GM23248 (cell line): ENCODE measurements at regions not wholly inside any gene's neighbourhood (a gene's known extent, or its start where the extent isn't known, plus 50 kb on each side); places are given as distances from the start of the nearest gene placed in this dataset.
A peak's percentile ranks its signal among the peaks of the same experiment; 100 is the strongest.

Source experiments
- DNase-seq: peaks from one replicate; pipeline ENCODE4 v3.0.0-alpha.2; 2015
- H2AFZ ChIP-seq: fragments of 200-600 bp; sonication (generic); 2 replicates; pipeline ENCODE4 v1.6.1; 2016; ENCODE audit warnings: antibody characterized with exemption
- H3F3A ChIP-seq: fragments of 200-600 bp; sonication (generic); 2 replicates; pipeline ENCODE4 v1.6.1; 2016; ENCODE audit warnings: mild to moderate bottlenecking, antibody characterized with exemption, mixed run types; ENCODE audit not compliant: insufficient read depth
- H3K27ac ChIP-seq: fragments of 200-600 bp; sonication (generic); 2 replicates; pipeline ENCODE4 v1.5.1; 2016; ENCODE audit warnings: mild to moderate bottlenecking
- H3K27me3 ChIP-seq: fragments of 200-600 bp; sonication (generic); replicated peaks from 2 replicates; pipeline ENCODE4 v1.6.1; 2016; ENCODE audit warnings: mild to moderate bottlenecking; ENCODE audit not compliant: insufficient read depth
- H3K36me3 ChIP-seq: fragments of 200-600 bp; sonication (generic); 2 replicates; pipeline ENCODE4 v1.6.1; 2016; ENCODE audit warnings: low read depth, mild to moderate bottlenecking
- H3K4me1 ChIP-seq: fragments of 200-600 bp; sonication (generic); 2 replicates; pipeline ENCODE4 v1.6.1; 2016; ENCODE audit warnings: mild to moderate bottlenecking; ENCODE audit not compliant: insufficient read depth
- H3K4me2 ChIP-seq: fragments of 200-600 bp; sonication (generic); one replicate; pipeline ENCODE4 v1.6.1; 2016; ENCODE audit warnings: mild to moderate bottlenecking; ENCODE audit not compliant: unreplicated experiment
- H3K4me3 ChIP-seq: fragments of 200-600 bp; sonication (generic); 2 replicates; pipeline ENCODE4 v1.5.1; 2016; ENCODE audit warnings: mild to moderate bottlenecking
- H3K79me2 ChIP-seq: fragments of 200-600 bp; sonication (generic); 2 replicates; pipeline ENCODE4 v1.6.1; 2016; ENCODE audit warnings: mild to moderate bottlenecking; ENCODE audit not compliant: insufficient read depth
- H3K9ac ChIP-seq: fragments of 200-600 bp; sonication (generic); 2 replicates; pipeline ENCODE4 v1.6.1; 2016; ENCODE audit warnings: mild to moderate bottlenecking
- H3K9me2 ChIP-seq: fragments of 200-600 bp; sonication (generic); 2 replicates; pipeline ENCODE4 v1.6.1; 2016; ENCODE audit warnings: mixed run types, mild to moderate bottlenecking, moderate library complexity; ENCODE audit not compliant: insufficient read depth
- H3K9me3 ChIP-seq: fragments of 200-600 bp; sonication (generic); one replicate; pipeline ENCODE4 v1.6.1; 2017; ENCODE audit warnings: low read depth
- H4K20me1 ChIP-seq: fragments of 200-600 bp; sonication (generic); 2 replicates; pipeline ENCODE4 v1.6.0; 2016; ENCODE audit not compliant: insufficient read depth
- EZH2 ChIP-seq: fragments of 200-600 bp; sonication (generic); IDR thresholded peaks from 2 replicates; pipeline ENCODE4 v1.6.1; 2018; ENCODE audit warnings: antibody characterized with exemption, mild to moderate bottlenecking; ENCODE audit not compliant: insufficient read depth, poor library complexity, severe bottlenecking
- EZH2phosphoT487 ChIP-seq: fragments of 200-600 bp; sonication (generic); IDR thresholded peaks from 2 replicates; pipeline ENCODE4 v1.6.1; 2018; ENCODE audit warnings: antibody characterized with exemption, moderate library complexity, mild to moderate bottlenecking, low read depth; ENCODE audit not compliant: insufficient read depth
- WGBS, 2 experiments: methylation state at CpG; one replicate each; pipeline ENCODE4 v1.1.6; 2015 to 2017; ENCODE audit warnings: low lambda C conversion rate in 2 of 2, low coverage in 1 of 2; ENCODE audit errors: missing lambda C conversion rate in 2 of 2; 5-methylcytosine and 5-hydroxymethylcytosine counted together
- in situ Hi-C: fragments of 300-500 bp; cut with MboI; formaldehyde crosslinking; loops from 2 replicates; pipeline ENCODE4 v1.15.0; 2020

- 34 to 38% methylated on average over 11 of the region's 11 CpGs for WGBS, 2 experiments
- no peak overlapping the region for H3K27ac ChIP-seq
- no peak overlapping the region for H3K4me3 ChIP-seq
- H3K4me2 ChIP-seq = no peak overlapping the region
- H3F3A ChIP-seq = no peaks in the 10 kb centered on the region
- H3K79me2 ChIP-seq = no peaks in the 10 kb centered on the region
- no peak for TF ChIP-seq EZH2
- no peak for TF ChIP-seq EZH2phosphoT487
- H3K27me3 ChIP-seq = no peaks in the 10 kb centered on the region
- H3K9me3 ChIP-seq = no peaks in the 10 kb centered on the region
- DNase-seq = peak; percentile 11
- no peaks in the 10 kb centered on the region for H3K9me2 ChIP-seq
- in situ Hi-C loops = no loop called here
- no peaks in the 10 kb centered on the region for H3K36me3 ChIP-seq
- H3K4me1 ChIP-seq = no peaks in the 10 kb centered on the region
- H2AFZ ChIP-seq = no peak overlapping the region
- H4K20me1 ChIP-seq = no peaks in the 10 kb centered on the region
- H3K9ac ChIP-seq = no peak overlapping the region
Measured at GRCh38 chrX:1727531-1728027, 112.7 kb downstream of the ASMT start.

DNA sequence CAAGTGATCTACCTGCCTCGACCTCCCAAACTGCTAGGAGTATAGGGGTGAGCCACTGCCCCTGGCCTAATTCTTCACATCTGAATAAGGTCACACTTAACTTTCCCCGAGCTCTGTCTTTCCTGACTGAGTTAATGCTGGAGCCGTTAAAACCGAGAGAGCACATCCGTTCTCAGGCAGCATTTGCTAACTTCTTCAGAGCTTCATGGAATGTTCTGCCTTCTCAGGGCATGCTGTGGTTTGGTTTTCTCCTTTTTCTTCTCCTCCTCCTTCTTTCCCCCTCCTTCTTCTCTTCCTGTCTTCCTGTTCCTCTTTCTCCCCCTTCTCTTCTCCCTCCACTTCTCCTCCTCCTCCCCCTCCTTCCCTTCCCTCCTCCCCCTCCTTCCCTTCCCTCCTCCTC lies 119.9 kb downstream of the ASMT start:
- H3K9ac ChIP-seq = no peak overlapping the region

DNA sequence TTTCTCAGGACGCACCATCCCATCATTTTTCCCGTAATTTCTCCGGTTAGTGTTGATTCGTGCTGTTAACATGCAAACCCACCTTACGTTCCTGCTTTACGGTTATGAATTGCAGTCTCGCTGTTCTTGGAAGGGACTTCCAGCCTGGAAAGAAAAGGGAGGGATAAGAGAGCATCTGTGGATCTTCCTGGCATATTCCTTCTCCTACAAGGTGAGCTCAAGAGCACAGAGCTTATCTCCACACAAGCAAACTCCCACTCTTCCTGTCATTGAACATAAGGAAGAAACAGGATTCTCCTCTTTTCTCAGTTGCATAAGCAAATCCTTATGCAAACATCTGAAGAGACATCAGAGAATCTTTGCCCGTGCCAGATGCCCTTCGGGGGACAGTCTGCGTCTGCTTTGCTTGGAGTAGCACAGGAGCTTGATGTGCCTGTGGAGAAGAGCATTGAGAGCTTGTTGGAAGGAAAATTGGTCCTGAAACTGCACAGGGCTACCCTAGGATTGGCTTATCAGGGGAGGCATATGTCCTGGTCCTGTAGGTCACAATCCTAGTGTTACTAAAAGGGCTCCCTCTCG lies 127.0 kb downstream of the ASMT start:
- no peak overlapping the region for H3K9ac ChIP-seq
- H3K27me3 ChIP-seq = no peaks in the 10 kb centered on the region
- WGBS, 2 experiments = 44 to 50% methylated on average over 11 of the region's 11 CpGs
- no peaks in the 10 kb centered on the region for H3K4me1 ChIP-seq
- in situ Hi-C loops = no loop called here
- H3K79me2 ChIP-seq = no peaks in the 10 kb centered on the region
- H3K9me2 ChIP-seq = no peaks in the 10 kb centered on the region
- H3K4me3 ChIP-seq = no peak overlapping the region
- no peak for DNase-seq
- TF ChIP-seq EZH2 = no peak
- TF ChIP-seq EZH2phosphoT487 = no peak
- H3K36me3 ChIP-seq = no peaks in the 10 kb centered on the region
- no peak overlapping the region for H3K27ac ChIP-seq
- H3K9me3 ChIP-seq = no peaks in the 10 kb centered on the region
- no peak overlapping the region for H3K4me2 ChIP-seq
- H2AFZ ChIP-seq = no peak overlapping the region
- H3F3A ChIP-seq = no peaks in the 10 kb centered on the region
- H4K20me1 ChIP-seq = no peaks in the 10 kb centered on the region

More for the DNA sequence above, 119.9 kb downstream of the ASMT start:
- Histone ChIP-seq H3K79me2 (no peaks in the 10 kb centered on the region), H3F3A (no peaks in the 10 kb centered on the region), H4K20me1 (no peaks in the 10 kb centered on the region), H3K9me2 (no peaks in the 10 kb centered on the region), H2AFZ (no peak overlapping the region), H3K27me3 (no peaks in the 10 kb centered on the region), H3K36me3 (no peaks in the 10 kb centered on the region), H3K9me3 (no peaks in the 10 kb centered on the region), H3K4me1 (no peaks in the 10 kb centered on the region), H3K4me2 (no peak overlapping the region), H3K4me3 (no peak overlapping the region), H3K27ac (no peak overlapping the region)
- WGBS, 2 experiments = 24 to 25% methylated on average over 5 of the region's 5 CpGs
- DNase-seq = peak; percentile 1
- in situ Hi-C loops = no loop called here
- TF ChIP-seq EZH2 (no peak), EZH2phosphoT487 (no peak)

DNA sequence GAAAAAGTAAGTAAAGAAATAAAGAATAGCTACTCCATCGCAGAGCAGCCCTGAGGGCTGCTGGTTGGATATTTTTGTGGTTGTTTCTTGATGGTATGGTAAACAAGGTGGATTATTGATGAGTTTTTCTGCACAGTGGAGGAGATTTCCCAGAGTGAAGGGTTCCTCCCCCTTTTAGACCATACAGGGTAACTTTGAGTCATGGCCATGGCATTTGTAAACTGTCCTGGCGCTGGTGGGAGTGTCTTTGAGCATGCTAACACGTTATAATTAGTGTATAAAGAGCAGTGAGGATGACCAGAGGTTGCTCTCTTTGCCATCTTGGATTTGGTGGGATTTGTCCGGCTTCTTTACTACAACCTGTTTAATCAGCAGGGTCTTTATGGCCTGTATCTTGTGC lies 128.2 kb downstream of the ASMT start:
- no peak overlapping the region for H3K4me2 ChIP-seq
- no peaks in the 10 kb centered on the region for H4K20me1 ChIP-seq
- DNase-seq = no peak
- H3K9ac ChIP-seq = no peak overlapping the region
- no peak for TF ChIP-seq EZH2
- TF ChIP-seq EZH2phosphoT487 = no peak
- no peak overlapping the region for H3K27ac ChIP-seq
- no peak overlapping the region for H2AFZ ChIP-seq
- no peaks in the 10 kb centered on the region for H3K9me2 ChIP-seq
- no peaks in the 10 kb centered on the region for H3K79me2 ChIP-seq
- H3K4me1 ChIP-seq = no peaks in the 10 kb centered on the region
- in situ Hi-C loops = no loop called here
- H3F3A ChIP-seq = no peaks in the 10 kb centered on the region
- H3K4me3 ChIP-seq = no peak overlapping the region
- no peaks in the 10 kb centered on the region for H3K9me3 ChIP-seq
- no peaks in the 10 kb centered on the region for H3K36me3 ChIP-seq
- no peaks in the 10 kb centered on the region for H3K27me3 ChIP-seq
- 17 to 21% methylated on average over 4 of the region's 4 CpGs for WGBS, 2 experiments
